ENCODE measurements at regions not wholly inside any gene's neighbourhood (a gene's known extent, or its start where the extent isn't known, plus 50 kb on each side); places are given as distances from the start of the nearest gene placed in this dataset.

DNA sequence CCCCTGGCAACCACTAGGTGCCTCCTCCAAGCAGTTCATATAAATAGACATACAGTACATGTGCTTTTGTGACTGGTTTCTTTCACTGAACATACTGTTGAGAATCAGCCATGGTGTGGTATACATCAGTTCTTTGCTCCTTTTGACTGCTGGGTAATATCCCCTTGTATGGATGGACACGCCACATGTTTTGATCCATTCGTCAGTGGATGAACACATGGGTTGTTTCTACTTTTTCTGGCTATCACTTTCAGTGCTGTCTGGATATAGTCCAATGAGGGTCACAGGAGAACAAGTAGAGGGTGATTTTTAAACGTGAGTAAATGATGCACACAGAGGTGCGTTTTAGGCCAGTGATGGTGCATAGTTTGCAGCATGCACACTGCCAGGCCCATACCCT is 183.9 kb downstream of the FOXA2 start:
- ChIA-PET CTCF (no interaction called here), POLR2A (ENCODE audit: unreplicated experiment) (no interaction called here)
- Histone ChIP-seq H3K4me1 (replicated peaks; ENCODE audit: insufficient read depth) (peaks cover 30% of the 10 kb centered on the region), H3K4me3 (no peak overlapping the region), H3F3A (ENCODE audit: insufficient read depth, low read depth) (peaks cover 5% of the 10 kb centered on the region; the same call in 1 of the 2 replicates), H4K20me1 (ENCODE audit: insufficient read depth) (no peaks in the 10 kb centered on the region), H3K9me3 (ENCODE audit: insufficient read depth, low read depth) (no peaks in the 10 kb centered on the region), H3K27me3 (ENCODE audit: insufficient read depth, low read depth) (no peaks in the 10 kb centered on the region), H3K4me2 (no peak overlapping the region), H2AFZ (no peak overlapping the region), H3K27ac (no peak overlapping the region), H3K36me3 (ENCODE audit: low read depth) (no peaks in the 10 kb centered on the region), H3K9me2 (ENCODE audit: insufficient read depth) (no peaks in the 10 kb centered on the region), H3K79me2 (ENCODE audit: low read depth) (no peaks in the 10 kb centered on the region)
- DNase-seq: no peak
- TF ChIP-seq EZH2 (IDR thresholded peaks at IDR 0.05; ENCODE audit: low read depth) (no peak), CTCF (conservative IDR thresholded peaks at IDR 0.05) (no peak)
- intact Hi-C loops (cut with micrococcal nuclease; ENCODE audit: unreplicated experiment): no loop called here
- BruUV-seq (replicated peaks): no TSS peak

DNA sequence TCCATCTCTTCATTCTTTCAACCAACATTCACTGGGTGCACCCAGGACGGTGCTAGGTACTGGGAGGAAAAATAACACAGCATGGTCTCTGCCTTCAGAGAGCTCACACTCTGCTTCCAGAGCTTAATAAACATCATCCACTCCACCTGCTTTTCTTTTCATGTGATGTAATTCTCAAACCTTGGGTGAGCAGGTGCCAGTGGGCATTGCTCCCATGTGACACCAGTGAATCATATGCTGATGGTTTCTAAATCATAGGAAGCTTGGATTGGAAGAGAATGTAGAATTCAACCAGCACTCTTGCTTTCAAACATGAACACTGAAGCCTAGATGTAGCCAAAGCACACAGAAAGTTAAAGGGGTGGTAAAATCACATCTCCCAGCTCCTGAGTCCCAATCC is 189.8 kb downstream of the FOXA2 start:
- intact Hi-C loops (cut with micrococcal nuclease; ENCODE audit: unreplicated experiment): loop anchor here (10.0 kb wide), 1 partner anchor 50 kb away; no protein-coding TSS in a partner anchor
- no peak overlapping the region for H3K4me2 ChIP-seq
- H3F3A ChIP-seq (ENCODE audit: insufficient read depth, low read depth): peaks cover 11% of the 10 kb centered on the region
- H3K36me3 ChIP-seq (ENCODE audit: low read depth): no peaks in the 10 kb centered on the region
- no peak overlapping the region for H2AFZ ChIP-seq
- no peaks in the 10 kb centered on the region for H3K79me2 ChIP-seq (ENCODE audit: low read depth)
- no peaks in the 10 kb centered on the region for H3K9me2 ChIP-seq (ENCODE audit: insufficient read depth)
- H3K4me1 ChIP-seq (replicated peaks; ENCODE audit: insufficient read depth): peaks cover 24% of the 10 kb centered on the region
- TF ChIP-seq EZH2 (IDR thresholded peaks at IDR 0.05; ENCODE audit: low read depth) (no peak), CTCF (conservative IDR thresholded peaks at IDR 0.05) (no peak)
- ChIA-PET CTCF (no interaction called here), POLR2A (ENCODE audit: unreplicated experiment) (no interaction called here)
- BruUV-seq (replicated peaks): no TSS peak
- no peak overlapping the region for H3K4me3 ChIP-seq
- DNase-seq: no peak
- H3K27ac ChIP-seq: no peak overlapping the region
- no peaks in the 10 kb centered on the region for H4K20me1 ChIP-seq (ENCODE audit: insufficient read depth)
- H3K9me3 ChIP-seq (ENCODE audit: insufficient read depth, low read depth): no peaks in the 10 kb centered on the region
- no peaks in the 10 kb centered on the region for H3K27me3 ChIP-seq (ENCODE audit: insufficient read depth, low read depth)

- H3F3A ChIP-seq (ENCODE audit: insufficient read depth, low read depth): peaks cover 20% of the 10 kb centered on the region
- H3K27ac ChIP-seq: peak overlapping the region; percentile 78
- H4K20me1 ChIP-seq (ENCODE audit: insufficient read depth): no peaks in the 10 kb centered on the region
- DNase-seq: no peak
- TF ChIP-seq CTCF (conservative IDR thresholded peaks at IDR 0.05) (no peak), EZH2 (IDR thresholded peaks at IDR 0.05; ENCODE audit: low read depth) (no peak)
- H3K27me3 ChIP-seq (ENCODE audit: insufficient read depth, low read depth): no peaks in the 10 kb centered on the region
- no TSS peak for BruUV-seq (replicated peaks)
- H3K9me3 ChIP-seq (ENCODE audit: insufficient read depth, low read depth): no peaks in the 10 kb centered on the region
- H3K79me2 ChIP-seq (ENCODE audit: low read depth): no peaks in the 10 kb centered on the region
- H3K4me2 ChIP-seq: peak overlapping the region; percentile 51
- ChIA-PET CTCF (no interaction called here), POLR2A (ENCODE audit: unreplicated experiment) (interaction anchor here (0.6 to 0.7 kb wide), 4 partner anchors 13 to 673 kb away, joined by 3 to 6 read pairs (median 4); no protein-coding TSS in a partner anchor)
- H3K36me3 ChIP-seq (ENCODE audit: low read depth): no peaks in the 10 kb centered on the region
- H3K4me3 ChIP-seq: peak overlapping the region; percentile 0; the same call in 1 of the 2 replicates
- no peaks in the 10 kb centered on the region for H3K9me2 ChIP-seq (ENCODE audit: insufficient read depth)
- intact Hi-C loops (cut with micrococcal nuclease; ENCODE audit: unreplicated experiment): loop anchor here (1.0 to 10.0 kb wide), 5 partner anchors 9 to 960 kb away; partner anchors contain the start of gene NXT1
- peaks cover 51% of the 10 kb centered on the region for H3K4me1 ChIP-seq (replicated peaks; ENCODE audit: insufficient read depth)
- 0 out of 2 replicates have a peak overlapping the region, but pooled peaks have one; percentile 39 for H2AFZ ChIP-seq
Measured at GRCh38 chr20:22390543-22390903, 193.8 kb downstream of the FOXA2 start.
